GM12878 (cell line): ENCODE measurements at regions not wholly inside any gene's neighbourhood (a gene's known extent, or its start where the extent isn't known, plus 50 kb on each side); places are given as distances from the start of the nearest gene placed in this dataset.

ENCODE experiments used
- ATAC-seq: fragments of 200-7000 bp; cut with Tn5 transposase; 3 replicates; pipeline ENCODE4 v1.9.1; 2020; ENCODE audit warnings: mild to moderate bottlenecking, moderate library complexity
- BruUV-seq: library from RNA; stranded (reverse); fragments of 400-500 nt; replicated peaks from 2 replicates; lab custom pipeline; 2021; lab: Mats Ljungman, UMichigan
- CTCF ChIA-PET: fragments of 300-600 bp; sonication (Branson Sonifier 250); formaldehyde crosslinking; extraction: SDS; loops from one replicate; lab custom pipeline; 2021; ENCODE audit warnings: inconsistent platforms; lab: Yijun Ruan, JAX
- POLR2A ChIA-PET: fragments of 350-600 bp; formaldehyde crosslinking; extraction: SDS; loops from one replicate; lab custom pipeline; 2021; ENCODE audit warnings: inconsistent platforms; lab: Charles Lee
- RAD21 ChIA-PET: fragments of 300-600 bp; sonication (Branson Sonifier 250); formaldehyde crosslinking; loops from one replicate; lab custom pipeline; 2023; ENCODE audit warnings: antibody characterized with exemption; ENCODE audit not compliant: unreplicated experiment; lab: Charles Lee
- SMC1A ChIA-PET: fragments of 300-600 bp; sonication (Branson Sonifier 250); formaldehyde crosslinking; loops from one replicate; lab custom pipeline; 2023; ENCODE audit not compliant: unreplicated experiment, uncharacterized antibody; lab: Charles Lee
- DNase-seq: peaks from one replicate; pipeline ENCODE4 v3.0.0-alpha.2; 2011; ENCODE audit warnings: low read depth, low spot score
- FAIRE-seq: peaks from 3 replicates; lab custom pipeline; 2011; peaks lifted over from hg19 to GRCh38; lab: Jason Lieb, UNC
- H2AFZ ChIP-seq: 2 replicates; pipeline ENCODE4 v1.6.0; 2011; ENCODE audit warnings: low read depth, low read length, control low read depth; ENCODE audit not compliant: control insufficient read depth
- H3K27ac ChIP-seq: 2 replicates; pipeline ENCODE4 v1.5.1; 2011; ENCODE audit warnings: control low read depth; ENCODE audit not compliant: control insufficient read depth, insufficient read depth
- H3K27me3 ChIP-seq, 2 experiments: replicated peaks in 1 of 2; 2 replicates each; pipeline versions ENCODE4 v1.6.0 to v1.6.1; 2011; ENCODE audit warnings: low read length in 1 of 2; ENCODE audit not compliant: control insufficient read depth in 2 of 2, insufficient read depth in 2 of 2
- H3K36me3 ChIP-seq, 2 experiments: 2 replicates each; pipeline ENCODE4 v1.5.1; 2011; ENCODE audit warnings: low read length in 1 of 2; ENCODE audit not compliant: control insufficient read depth in 2 of 2, insufficient read depth in 2 of 2
- H3K4me1 ChIP-seq: 2 replicates; pipeline ENCODE4 v1.6.1; 2011; ENCODE audit warnings: mild to moderate bottlenecking, low read length, moderate library complexity, mixed read lengths; ENCODE audit not compliant: control insufficient read depth, insufficient read depth
- H3K4me2 ChIP-seq: 2 replicates; pipeline ENCODE4 v1.6.0; 2011; ENCODE audit warnings: control low read depth; ENCODE audit not compliant: control insufficient read depth, insufficient read depth
- H3K4me3 ChIP-seq: fragments of 200-600 bp; sonication (generic); 2 replicates; pipeline ENCODE4 v1.5.1; 2016
- H3K79me2 ChIP-seq: 2 replicates; pipeline ENCODE4 v1.6.0; 2011; ENCODE audit warnings: low read length; ENCODE audit not compliant: control insufficient read depth, insufficient read depth
- H3K9ac ChIP-seq: 2 replicates; pipeline ENCODE4 v1.8.0; 2011; ENCODE audit warnings: low read length, control low read depth, mixed read lengths; ENCODE audit not compliant: control insufficient read depth, insufficient read depth
- H3K9me3 ChIP-seq: replicated peaks from 3 replicates; pipeline ENCODE4 v1.5.1; 2011; ENCODE audit warnings: mild to moderate bottlenecking, low read length; ENCODE audit not compliant: control insufficient read depth, insufficient read depth
- H4K20me1 ChIP-seq: 2 replicates; pipeline ENCODE4 v1.6.0; 2011; ENCODE audit not compliant: control insufficient read depth, insufficient read depth
- BCL11A ChIP-seq: IDR thresholded peaks from 2 replicates; pipeline ENCODE4 v1.6.1; 2011; ENCODE audit warnings: low read depth, low read length
- CHD4 ChIP-seq: fragments of 200-600 bp; sonication (generic); IDR thresholded peaks from 2 replicates; pipeline ENCODE4 v1.6.1; 2016; ENCODE audit warnings: mild to moderate bottlenecking
- ETV6 ChIP-seq, 2 experiments: fragments of 450-650 bp in 1 of 2; IDR thresholded peaks in 1 of 2; conservative IDR thresholded peaks in 1 of 2; 2 replicates each; pipeline ENCODE4 v1.6.1; 2014; ENCODE audit warnings: antibody characterized with exemption in 1 of 2, borderline replicate concordance in 1 of 2, low read depth in 1 of 2, mild to moderate bottlenecking in 1 of 2, moderate library complexity in 1 of 2
- FOS ChIP-seq: IDR thresholded peaks from 3 replicates; pipeline ENCODE4 v1.6.1; 2011; ENCODE audit warnings: borderline replicate concordance; ENCODE audit not compliant: insufficient read length; ENCODE audit errors: extremely low read depth
- IRF4 ChIP-seq: IDR thresholded peaks from 2 replicates; pipeline ENCODE4 v1.6.1; 2011; ENCODE audit warnings: low read depth, low read length
- RBBP5 ChIP-seq: fragments of 200-600 bp; sonication (generic); conservative IDR thresholded peaks from 2 replicates; pipeline ENCODE4 v1.6.1; 2016
- SIX5 ChIP-seq: IDR thresholded peaks from 2 replicates; pipeline ENCODE4 v1.6.1; 2011; ENCODE audit warnings: mild to moderate bottlenecking, low read depth, low read length, moderate library complexity; ENCODE audit not compliant: severe bottlenecking
- SP1 ChIP-seq: IDR thresholded peaks from one replicate; pipeline ENCODE4 v1.6.1; 2011; ENCODE audit warnings: low read depth, low read length
- STAT3 ChIP-seq: IDR thresholded peaks from 2 replicates; pipeline ENCODE4 v1.6.1; 2011; ENCODE audit warnings: low read depth, low read length, improper control_type of control experiment
- TBL1XR1 ChIP-seq: IDR thresholded peaks from 2 replicates; pipeline ENCODE4 v1.6.1; 2012; ENCODE audit warnings: low read depth, low read length, improper control_type of control experiment
- ZBTB4 ChIP-seq: fragments of 450-650 bp; formaldehyde crosslinking; IDR thresholded peaks from 2 replicates; pipeline ENCODE4 v1.4.0; 2022; ENCODE audit warnings: mild to moderate bottlenecking, moderate library complexity
- ZNF207 ChIP-seq: fragments of 450-650 bp; IDR thresholded peaks from 2 replicates; pipeline ENCODE4 v1.6.1; 2014; ENCODE audit warnings: antibody characterized with exemption, mild to moderate bottlenecking, borderline replicate concordance
- ZNF217 ChIP-seq: fragments of 450-650 bp; IDR thresholded peaks from 2 replicates; pipeline ENCODE4 v1.6.1; 2017; ENCODE audit warnings: antibody characterized with exemption, mild to moderate bottlenecking
- WGBS: methylation state at CpG from one replicate; pipeline ENCODE4 v1.1.6; 2016; ENCODE audit warnings: low lambda C conversion rate; ENCODE audit not compliant: insufficient replicate concordance, insufficient coverage; ENCODE audit errors: missing lambda C conversion rate; 5-methylcytosine and 5-hydroxymethylcytosine counted together
- in situ Hi-C: fragments of 300-500 bp; cut with MboI; formaldehyde crosslinking; loops from 9 replicates; pipeline ENCODE4 v1.14.3; 2018; ENCODE audit warnings: mixed read lengths
- intact Hi-C: fragments of 100-400 bp; cut with micrococcal nuclease; formaldehyde crosslinking; loops from one replicate; pipeline ENCODE4 v1.14.2; 2022; ENCODE audit not compliant: unreplicated experiment
- TF ChIP-seq, protein P1 (sequence below): fragments of 450-650 bp; IDR thresholded peaks from 2 replicates; pipeline ENCODE4 v1.6.1; 2017; ENCODE audit warnings: antibody characterized with exemption, mild to moderate bottlenecking, moderate library complexity
- TF ChIP-seq, protein P2 (sequence below), 3 experiments: IDR thresholded peaks in 2 of 3; conservative IDR thresholded peaks in 1 of 3; 2 replicates each; pipeline ENCODE4 v1.5.1; 2011; ENCODE audit warnings: low read depth in 3 of 3, low read length in 3 of 3, mild to moderate bottlenecking in 3 of 3, control low read depth in 2 of 3, moderate library complexity in 2 of 3, inconsistent platforms in 1 of 3, mixed read lengths in 1 of 3; ENCODE audit not compliant: control insufficient read depth in 2 of 3, insufficient read depth in 1 of 3; ENCODE audit errors: extremely low read depth in 1 of 3

- no peaks in the 10 kb centered on the region for H3K79me2 ChIP-seq
- DNase-seq: no peak
- H3K36me3 ChIP-seq: no peaks in the 10 kb centered on the region
- no peak overlapping the region for H3K9ac ChIP-seq
- H3K9me3 ChIP-seq: no peaks in the 10 kb centered on the region; the same call in 2 of the 3 replicates
- no peak for FAIRE-seq
- H3K4me3 ChIP-seq: no peak overlapping the region
- POLR2A ChIA-PET: no interaction called here
- no peaks in the 10 kb centered on the region for H4K20me1 ChIP-seq
- no TSS peak for BruUV-seq
- no peak overlapping the region for H2AFZ ChIP-seq
- no peaks in the 10 kb centered on the region for H3K4me1 ChIP-seq
- no peak overlapping the region for H3K27ac ChIP-seq
- no peak for ATAC-seq
- RAD21 ChIA-PET: no interaction called here
- no peak overlapping the region for H3K4me2 ChIP-seq
- SMC1A ChIA-PET: no interaction called here
- 41% methylated on average over 9 of the region's 9 CpGs for WGBS
- CTCF ChIA-PET: no interaction called here
- intact Hi-C loops (no loop called here), in situ Hi-C loops (no loop called here)
- H3K27me3 ChIP-seq: no peaks in the 10 kb centered on the region
- TF ChIP-seq ZNF217 (no peak), RBBP5 (no peak), CHD4 (no peak), ETV6 (conservative IDR thresholded peaks at IDR 0.05 in 1 of 2, IDR thresholded peaks at IDR 0.05 in 1 of 2; ENCODE audit: borderline replicate concordance in 1 of 2, low read depth in 1 of 2) (no peak), FOS (no peak), SP1 (no peak), IRF4 (no peak), ZNF207 (no peak), BCL11A (no peak), STAT3 (no peak), TBL1XR1 (no peak), ZBTB4 (no peak), SIX5 (no peak)
- TF ChIP-seq, protein P1, sequence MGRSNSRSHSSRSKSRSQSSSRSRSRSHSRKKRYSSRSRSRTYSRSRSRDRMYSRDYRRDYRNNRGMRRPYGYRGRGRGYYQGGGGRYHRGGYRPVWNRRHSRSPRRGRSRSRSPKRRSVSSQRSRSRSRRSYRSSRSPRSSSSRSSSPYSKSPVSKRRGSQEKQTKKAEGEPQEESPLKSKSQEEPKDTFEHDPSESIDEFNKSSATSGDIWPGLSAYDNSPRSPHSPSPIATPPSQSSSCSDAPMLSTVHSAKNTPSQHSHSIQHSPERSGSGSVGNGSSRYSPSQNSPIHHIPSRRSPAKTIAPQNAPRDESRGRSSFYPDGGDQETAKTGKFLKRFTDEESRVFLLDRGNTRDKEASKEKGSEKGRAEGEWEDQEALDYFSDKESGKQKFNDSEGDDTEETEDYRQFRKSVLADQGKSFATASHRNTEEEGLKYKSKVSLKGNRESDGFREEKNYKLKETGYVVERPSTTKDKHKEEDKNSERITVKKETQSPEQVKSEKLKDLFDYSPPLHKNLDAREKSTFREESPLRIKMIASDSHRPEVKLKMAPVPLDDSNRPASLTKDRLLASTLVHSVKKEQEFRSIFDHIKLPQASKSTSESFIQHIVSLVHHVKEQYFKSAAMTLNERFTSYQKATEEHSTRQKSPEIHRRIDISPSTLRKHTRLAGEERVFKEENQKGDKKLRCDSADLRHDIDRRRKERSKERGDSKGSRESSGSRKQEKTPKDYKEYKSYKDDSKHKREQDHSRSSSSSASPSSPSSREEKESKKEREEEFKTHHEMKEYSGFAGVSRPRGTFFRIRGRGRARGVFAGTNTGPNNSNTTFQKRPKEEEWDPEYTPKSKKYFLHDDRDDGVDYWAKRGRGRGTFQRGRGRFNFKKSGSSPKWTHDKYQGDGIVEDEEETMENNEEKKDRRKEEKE: no peak
- TF ChIP-seq, protein P2, sequence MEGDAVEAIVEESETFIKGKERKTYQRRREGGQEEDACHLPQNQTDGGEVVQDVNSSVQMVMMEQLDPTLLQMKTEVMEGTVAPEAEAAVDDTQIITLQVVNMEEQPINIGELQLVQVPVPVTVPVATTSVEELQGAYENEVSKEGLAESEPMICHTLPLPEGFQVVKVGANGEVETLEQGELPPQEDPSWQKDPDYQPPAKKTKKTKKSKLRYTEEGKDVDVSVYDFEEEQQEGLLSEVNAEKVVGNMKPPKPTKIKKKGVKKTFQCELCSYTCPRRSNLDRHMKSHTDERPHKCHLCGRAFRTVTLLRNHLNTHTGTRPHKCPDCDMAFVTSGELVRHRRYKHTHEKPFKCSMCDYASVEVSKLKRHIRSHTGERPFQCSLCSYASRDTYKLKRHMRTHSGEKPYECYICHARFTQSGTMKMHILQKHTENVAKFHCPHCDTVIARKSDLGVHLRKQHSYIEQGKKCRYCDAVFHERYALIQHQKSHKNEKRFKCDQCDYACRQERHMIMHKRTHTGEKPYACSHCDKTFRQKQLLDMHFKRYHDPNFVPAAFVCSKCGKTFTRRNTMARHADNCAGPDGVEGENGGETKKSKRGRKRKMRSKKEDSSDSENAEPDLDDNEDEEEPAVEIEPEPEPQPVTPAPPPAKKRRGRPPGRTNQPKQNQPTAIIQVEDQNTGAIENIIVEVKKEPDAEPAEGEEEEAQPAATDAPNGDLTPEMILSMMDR (IDR thresholded peaks at IDR 0.05 in 2 of 3, conservative IDR thresholded peaks at IDR 0.05 in 1 of 3; ENCODE audit: control insufficient read depth in 2 of 3, extremely low read depth in 1 of 3, insufficient read depth in 1 of 3, low read depth in 3 of 3, low read length in 3 of 3): no peak
These were observed 144.9 kb upstream of the ZNF507 start for GRCh38 chr19:32200312-32201038.
